Ishikawa (cell line): ENCODE measurements at regions not wholly inside any gene's neighbourhood (a gene's known extent, or its start where the extent isn't known, plus 50 kb on each side); places are given as distances from the start of the nearest gene placed in this dataset.

Source experiments
- CEBPB ChIP-seq: IDR thresholded peaks from 2 replicates; pipeline ENCODE4 v1.6.1; 2012
- CREB1 ChIP-seq: IDR thresholded peaks from 2 replicates; pipeline ENCODE4 v1.6.1; 2012; ENCODE audit warnings: low read depth
- EGR1 ChIP-seq: IDR thresholded peaks from 2 replicates; pipeline ENCODE4 v1.6.1; 2012
- EP300 ChIP-seq: IDR thresholded peaks from 2 replicates; pipeline ENCODE4 v1.6.1; 2012; ENCODE audit warnings: borderline replicate concordance
- FOXM1 ChIP-seq: IDR thresholded peaks from 2 replicates; pipeline ENCODE4 v1.6.1; 2012; ENCODE audit warnings: low read depth, borderline replicate concordance
- NFIC ChIP-seq: IDR thresholded peaks from 2 replicates; pipeline ENCODE4 v1.6.1; 2012
- RAD21 ChIP-seq: IDR thresholded peaks from 2 replicates; pipeline ENCODE4 v1.6.1; 2012; ENCODE audit warnings: low read depth
- TAF1 ChIP-seq: IDR thresholded peaks from 2 replicates; pipeline ENCODE4 v1.6.1; 2012; ENCODE audit warnings: low read depth, mild to moderate bottlenecking
- TCF12 ChIP-seq: IDR thresholded peaks from 2 replicates; pipeline ENCODE4 v1.6.1; 2012; ENCODE audit warnings: low read depth
- TEAD4 ChIP-seq: IDR thresholded peaks from 2 replicates; pipeline ENCODE4 v1.6.1; 2012
- YY1 ChIP-seq: IDR thresholded peaks from 2 replicates; pipeline ENCODE4 v1.6.1; 2012; ENCODE audit warnings: low read depth
- ZBTB7A ChIP-seq: IDR thresholded peaks from 2 replicates; pipeline ENCODE4 v1.6.1; 2012; ENCODE audit warnings: low read depth
- TF ChIP-seq, protein P1 (sequence below): IDR thresholded peaks from 2 replicates; pipeline ENCODE4 v1.6.1; 2012
- TF ChIP-seq, protein P2 (sequence below): IDR thresholded peaks from 2 replicates; pipeline ENCODE4 v1.6.1; 2012
- TF ChIP-seq, protein P3 (sequence below): IDR thresholded peaks from 2 replicates; pipeline ENCODE4 v1.6.1; 2012; ENCODE audit warnings: low read depth, mild to moderate bottlenecking

DNA sequence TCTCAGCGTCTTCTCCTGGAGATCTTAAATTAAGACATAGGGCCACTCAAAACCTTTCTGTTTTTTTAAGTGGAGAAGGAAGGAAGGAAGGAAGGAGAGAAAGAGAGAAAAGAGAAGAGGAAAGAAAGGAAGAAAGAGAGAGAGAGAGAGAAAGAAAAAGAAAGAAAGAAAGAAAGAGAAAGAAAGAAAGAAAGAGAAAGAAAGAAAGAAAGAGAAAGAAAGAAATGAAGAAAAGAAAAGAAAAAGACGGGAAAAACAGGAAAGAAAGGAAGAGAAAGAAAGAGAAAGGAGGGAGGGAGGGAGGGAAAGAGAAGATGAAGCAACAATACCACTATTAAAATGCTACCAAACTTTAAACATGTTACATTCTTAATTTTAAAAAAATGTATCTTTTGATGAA lies 336.5 kb upstream of the ARID1B start:
- TF ChIP-seq FOXM1 (no peak), TAF1 (no peak), TCF12 (no peak), CEBPB (no peak), EP300 (no peak)
- TF ChIP-seq, protein P1, sequence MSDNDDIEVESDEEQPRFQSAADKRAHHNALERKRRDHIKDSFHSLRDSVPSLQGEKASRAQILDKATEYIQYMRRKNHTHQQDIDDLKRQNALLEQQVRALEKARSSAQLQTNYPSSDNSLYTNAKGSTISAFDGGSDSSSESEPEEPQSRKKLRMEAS = no peak

DNA sequence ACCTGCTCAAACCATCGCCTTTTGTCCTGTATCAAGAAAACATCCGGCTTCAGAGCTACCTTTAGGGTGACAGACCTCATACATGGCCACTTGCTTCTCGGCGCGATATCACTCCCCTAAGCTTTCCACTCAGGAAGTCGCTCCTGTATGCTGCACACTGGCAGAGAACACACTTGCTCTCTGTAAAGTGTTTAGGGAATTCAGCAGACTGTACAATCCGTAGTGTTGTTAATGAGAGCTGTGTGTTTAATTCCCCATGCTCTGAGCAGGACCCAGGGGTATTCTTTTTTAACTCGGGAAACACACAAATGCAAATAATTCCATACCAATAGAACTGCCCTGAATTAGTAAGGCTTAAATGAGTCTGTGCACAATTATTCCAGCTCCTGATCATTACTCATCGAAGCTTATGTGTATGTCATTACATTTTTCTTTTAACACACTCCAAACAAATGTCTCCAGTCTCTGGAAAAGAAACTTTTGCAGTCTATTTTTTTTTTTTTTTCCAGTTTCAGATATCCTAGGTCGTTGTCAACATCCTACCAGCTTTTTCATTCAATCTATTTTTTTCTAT lies 338.7 kb upstream of the ARID1B start:
- TF ChIP-seq ZBTB7A (no peak), EP300 (no peak), FOXM1 (no peak), CREB1 (no peak), TEAD4 (no peak), YY1 (no peak), TAF1 (no peak), NFIC (no peak), TCF12 (no peak), CEBPB (no peak), RAD21 (no peak), EGR1 (no peak)
- TF ChIP-seq, protein P1 = no peak
- TF ChIP-seq, protein P2, sequence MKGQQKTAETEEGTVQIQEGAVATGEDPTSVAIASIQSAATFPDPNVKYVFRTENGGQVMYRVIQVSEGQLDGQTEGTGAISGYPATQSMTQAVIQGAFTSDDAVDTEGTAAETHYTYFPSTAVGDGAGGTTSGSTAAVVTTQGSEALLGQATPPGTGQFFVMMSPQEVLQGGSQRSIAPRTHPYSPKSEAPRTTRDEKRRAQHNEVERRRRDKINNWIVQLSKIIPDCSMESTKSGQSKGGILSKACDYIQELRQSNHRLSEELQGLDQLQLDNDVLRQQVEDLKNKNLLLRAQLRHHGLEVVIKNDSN = no peak
- TF ChIP-seq, protein P3, sequence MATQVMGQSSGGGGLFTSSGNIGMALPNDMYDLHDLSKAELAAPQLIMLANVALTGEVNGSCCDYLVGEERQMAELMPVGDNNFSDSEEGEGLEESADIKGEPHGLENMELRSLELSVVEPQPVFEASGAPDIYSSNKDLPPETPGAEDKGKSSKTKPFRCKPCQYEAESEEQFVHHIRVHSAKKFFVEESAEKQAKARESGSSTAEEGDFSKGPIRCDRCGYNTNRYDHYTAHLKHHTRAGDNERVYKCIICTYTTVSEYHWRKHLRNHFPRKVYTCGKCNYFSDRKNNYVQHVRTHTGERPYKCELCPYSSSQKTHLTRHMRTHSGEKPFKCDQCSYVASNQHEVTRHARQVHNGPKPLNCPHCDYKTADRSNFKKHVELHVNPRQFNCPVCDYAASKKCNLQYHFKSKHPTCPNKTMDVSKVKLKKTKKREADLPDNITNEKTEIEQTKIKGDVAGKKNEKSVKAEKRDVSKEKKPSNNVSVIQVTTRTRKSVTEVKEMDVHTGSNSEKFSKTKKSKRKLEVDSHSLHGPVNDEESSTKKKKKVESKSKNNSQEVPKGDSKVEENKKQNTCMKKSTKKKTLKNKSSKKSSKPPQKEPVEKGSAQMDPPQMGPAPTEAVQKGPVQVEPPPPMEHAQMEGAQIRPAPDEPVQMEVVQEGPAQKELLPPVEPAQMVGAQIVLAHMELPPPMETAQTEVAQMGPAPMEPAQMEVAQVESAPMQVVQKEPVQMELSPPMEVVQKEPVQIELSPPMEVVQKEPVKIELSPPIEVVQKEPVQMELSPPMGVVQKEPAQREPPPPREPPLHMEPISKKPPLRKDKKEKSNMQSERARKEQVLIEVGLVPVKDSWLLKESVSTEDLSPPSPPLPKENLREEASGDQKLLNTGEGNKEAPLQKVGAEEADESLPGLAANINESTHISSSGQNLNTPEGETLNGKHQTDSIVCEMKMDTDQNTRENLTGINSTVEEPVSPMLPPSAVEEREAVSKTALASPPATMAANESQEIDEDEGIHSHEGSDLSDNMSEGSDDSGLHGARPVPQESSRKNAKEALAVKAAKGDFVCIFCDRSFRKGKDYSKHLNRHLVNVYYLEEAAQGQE = no peak

DNA sequence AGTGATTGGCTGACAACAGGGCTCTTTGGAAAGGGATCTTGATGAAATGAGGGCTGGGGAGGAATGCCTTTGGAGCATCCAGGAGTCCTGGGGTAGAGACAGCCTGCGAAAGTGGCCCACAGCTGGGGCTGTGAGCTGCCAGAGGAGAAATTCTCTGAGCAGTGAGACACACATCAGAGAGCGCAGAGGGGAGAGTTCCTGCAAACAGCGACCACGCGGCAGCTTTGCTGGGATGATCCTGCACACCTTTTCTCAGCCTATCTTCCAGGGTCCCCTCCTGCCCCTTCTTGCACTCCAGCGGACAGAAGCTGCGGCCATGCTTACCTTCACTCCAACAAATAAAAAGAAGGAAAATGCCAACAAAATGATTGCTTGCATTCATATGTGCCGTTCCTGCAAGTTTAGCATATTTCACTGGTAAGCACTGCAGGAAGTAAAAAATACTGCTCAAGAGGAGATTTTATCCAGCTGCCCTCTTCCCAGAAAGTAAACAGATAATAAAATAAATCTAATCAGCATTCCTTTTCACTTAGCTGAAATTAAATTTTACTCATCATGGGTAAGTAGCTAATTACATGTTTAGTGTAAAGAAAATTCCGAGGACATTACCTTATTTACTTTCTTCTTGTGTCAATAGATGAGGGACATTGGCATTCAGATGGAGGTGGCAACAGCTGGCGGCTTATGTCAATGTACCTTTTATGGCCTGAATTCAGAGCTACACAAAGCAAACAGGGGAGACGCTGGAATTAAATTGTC lies 339.9 kb upstream of the ARID1B start:
- TF ChIP-seq, protein P3 = no peak

DNA sequence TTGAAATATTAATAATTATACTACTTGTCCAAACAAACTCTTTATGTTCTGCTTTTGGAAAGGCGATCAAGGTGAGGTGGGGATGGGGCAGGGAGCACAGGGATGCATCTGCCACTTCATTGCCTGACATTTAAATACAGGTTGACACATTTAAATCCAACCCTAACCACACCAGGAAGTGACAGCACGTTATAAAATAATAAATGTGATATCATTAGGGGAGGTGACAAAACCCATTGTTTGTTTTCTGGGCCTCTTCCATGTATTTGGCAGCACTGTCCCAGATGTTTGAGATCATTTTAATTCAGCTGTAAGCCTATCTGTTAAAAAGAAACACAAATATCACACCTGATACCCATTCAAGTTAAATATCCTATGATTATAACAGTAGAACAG lies 342.4 kb upstream of the ARID1B start:
- TF ChIP-seq YY1 = no peak
- TF ChIP-seq TCF12 = no peak
- TF ChIP-seq EGR1 = no peak
- TF ChIP-seq EP300 = no peak
- no peak for TF ChIP-seq CEBPB
- no peak for TF ChIP-seq TAF1
- TF ChIP-seq, protein P3 = no peak
- no peak for TF ChIP-seq FOXM1
- TF ChIP-seq, protein P1 = no peak
- TF ChIP-seq ZBTB7A = no peak
- no peak for TF ChIP-seq RAD21
- TF ChIP-seq, protein P2 = no peak
- no peak for TF ChIP-seq TEAD4
- no peak for TF ChIP-seq NFIC
